Left forelimb (tissue), 1 donor: ENCODE measurements at regions not wholly inside any gene's neighbourhood (a gene's known extent, or its start where the extent isn't known, plus 50 kb on each side); places are given as distances from the start of the nearest gene placed in this dataset.
"Not testable (repeated sequence)": the region's sequence is repeated elsewhere in the genome, so short reads cannot be mapped to it uniquely, and the experiment has no call there.

ENCODE experiments used
- DNase-seq: peaks from one replicate; pipeline ENCODE4 v3.0.0-alpha.2; 2018; ENCODE audit warnings: low spot score

DNA sequence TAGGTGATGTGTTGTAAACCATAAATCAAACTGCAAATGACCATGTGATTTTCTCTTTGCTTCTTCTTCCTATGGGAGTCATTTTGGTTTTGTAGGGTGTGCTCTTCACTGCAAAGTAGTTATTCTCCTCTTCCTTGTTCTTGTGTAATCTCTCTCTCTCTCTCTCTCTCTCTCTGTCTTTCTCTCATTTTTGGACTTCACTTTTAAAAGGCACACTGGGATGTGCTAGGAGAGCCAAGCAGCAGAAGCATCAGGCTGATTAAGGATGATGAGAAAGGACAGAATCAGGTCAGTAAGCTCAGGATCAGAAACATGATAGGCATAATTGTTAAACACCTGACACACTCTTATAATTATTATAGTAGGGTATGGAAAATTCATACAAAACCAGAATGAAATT, 505.3 kb upstream of the ZNF608 start:
- DNase-seq: no peak

DNA sequence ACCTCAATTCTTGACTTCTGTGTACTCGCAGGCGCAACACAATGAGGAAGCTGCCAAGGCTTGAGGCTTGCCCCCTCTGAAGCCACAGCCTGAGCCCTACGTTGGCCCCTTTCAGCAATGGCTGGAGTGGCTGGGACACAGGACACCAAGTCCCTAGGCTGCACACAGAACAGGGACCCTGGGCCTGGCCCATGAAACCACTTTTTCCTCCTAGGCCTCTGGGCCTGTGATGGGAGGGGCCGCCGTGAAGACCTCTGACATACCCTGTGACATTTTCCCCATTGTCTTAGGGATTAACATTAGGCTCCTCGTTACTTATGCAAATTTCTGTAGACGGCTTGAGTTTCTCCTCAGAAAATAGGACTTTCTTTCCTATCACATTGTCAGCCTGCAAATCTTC, 507.2 kb upstream of the ZNF608 start:
- not testable (repeated sequence) for DNase-seq

DNA sequence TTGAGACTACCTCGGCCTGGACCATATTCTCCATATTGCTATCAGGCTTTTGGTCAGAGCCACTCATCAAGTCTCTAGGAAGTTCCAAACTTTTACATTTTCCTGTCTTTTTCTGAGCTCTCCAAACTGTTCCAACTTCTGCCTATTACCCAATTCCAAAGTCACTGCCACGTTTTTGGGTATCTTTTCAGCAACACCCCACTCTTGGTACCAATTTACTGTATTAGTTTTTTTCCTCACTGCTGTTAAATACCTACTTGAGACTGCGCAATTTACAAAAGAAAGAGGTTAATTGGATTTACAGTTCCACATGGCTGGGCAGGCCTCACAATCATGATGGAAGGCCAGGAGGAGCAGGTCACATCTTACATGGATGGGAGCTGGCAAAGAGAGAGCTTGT, 507.8 kb upstream of the ZNF608 start:
- no peak for DNase-seq

DNA sequence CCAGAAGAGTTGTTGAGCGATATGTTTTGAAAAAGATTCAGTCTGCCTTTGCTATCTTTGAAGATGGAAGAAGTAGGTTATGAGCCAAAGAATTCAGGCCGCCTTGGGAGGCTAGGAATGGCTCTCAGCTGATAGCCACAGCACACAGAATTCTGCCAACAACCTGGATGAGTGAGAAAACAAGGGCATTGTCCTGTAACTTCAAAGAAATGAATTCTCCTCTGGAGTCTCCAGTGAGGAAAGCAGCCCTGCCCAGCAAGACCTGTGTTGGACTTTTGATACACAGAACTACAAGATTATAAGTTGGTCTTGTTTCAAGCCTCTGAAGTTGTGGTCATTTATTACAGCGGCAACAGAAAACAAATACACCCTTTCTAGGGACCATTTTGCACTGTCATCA, 509.9 kb upstream of the ZNF608 start:
- no peak for DNase-seq

DNA sequence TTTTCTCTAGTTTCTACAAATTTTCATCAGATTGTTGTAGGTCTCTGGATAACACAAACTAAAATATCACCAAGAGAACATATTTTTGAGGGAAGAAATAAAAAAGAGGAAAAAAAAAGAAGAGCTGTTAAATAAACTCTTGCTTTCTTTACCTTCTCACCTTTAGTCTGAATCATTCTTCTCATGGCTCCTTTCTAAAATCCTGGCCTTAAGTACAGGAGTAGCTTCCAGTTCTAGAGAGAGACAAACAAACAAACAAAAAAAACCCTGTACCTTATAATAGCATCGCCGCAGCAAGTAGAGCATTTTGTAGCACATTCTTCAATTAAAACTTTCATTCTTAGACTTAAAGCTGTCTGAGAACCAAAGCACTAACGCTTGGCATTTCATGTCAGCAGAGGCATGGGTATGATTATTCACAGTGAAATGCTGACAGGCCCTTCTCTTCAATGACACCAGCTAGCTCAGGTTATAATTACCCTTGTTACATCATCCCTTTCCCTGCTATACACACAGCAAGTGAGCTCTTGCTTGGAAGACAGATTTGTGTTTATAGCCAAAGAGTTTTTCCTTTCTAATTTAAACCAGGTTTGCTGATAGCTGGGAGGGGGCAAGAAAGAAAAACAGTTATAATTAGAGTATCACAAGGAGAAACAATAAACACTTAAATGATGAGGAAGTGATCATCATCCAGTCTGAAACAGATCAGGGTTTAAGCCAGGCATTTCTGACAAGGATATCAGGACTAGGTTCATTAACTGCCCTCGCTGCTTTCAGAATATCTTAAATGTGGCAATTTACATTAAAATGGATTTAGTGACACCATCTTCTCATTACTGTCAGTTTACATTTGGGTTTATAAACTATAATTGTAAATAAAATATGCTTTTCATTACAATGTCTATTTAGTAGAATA, 510.9 kb upstream of the ZNF608 start:
- DNase-seq: no peak

DNA sequence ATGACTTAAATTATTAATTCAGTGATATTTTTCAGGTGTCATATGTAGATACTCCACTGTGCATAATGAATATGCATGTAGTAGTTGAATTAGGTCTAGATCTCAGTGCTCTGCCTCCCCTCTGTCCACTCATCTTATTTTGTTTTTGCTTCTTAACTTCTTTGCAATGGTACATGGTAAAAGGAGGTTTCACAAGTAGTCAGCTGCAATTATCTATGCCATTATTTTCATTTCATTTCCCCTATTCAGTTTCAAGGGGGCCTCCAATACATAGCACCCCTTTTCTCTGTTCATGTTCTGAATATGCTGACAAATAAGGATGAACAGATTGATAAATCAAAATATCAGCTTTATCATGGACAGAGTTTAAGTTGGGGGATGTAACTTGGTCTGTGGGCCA, 511.6 kb upstream of the ZNF608 start:
- no peak for DNase-seq

DNA sequence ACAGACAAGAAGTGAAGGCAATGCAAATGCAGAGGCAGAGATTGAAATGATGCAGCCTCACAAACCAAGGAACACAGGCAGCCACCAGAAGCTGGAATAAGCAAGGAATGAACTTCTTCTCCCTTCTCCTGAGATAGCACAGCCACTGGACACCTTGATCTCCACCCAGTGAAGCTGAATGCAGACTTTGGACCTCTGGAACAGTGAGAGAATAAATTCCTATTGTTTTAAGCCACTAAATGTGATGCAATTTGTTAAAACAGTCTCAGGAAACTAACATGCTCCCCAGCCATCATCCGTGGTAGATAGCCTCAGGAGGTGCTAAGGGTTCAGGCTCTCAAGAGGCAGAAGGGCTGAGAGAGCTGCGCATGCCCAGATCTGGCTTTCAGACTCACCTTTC, 512.2 kb upstream of the ZNF608 start:
- no peak for DNase-seq

DNA sequence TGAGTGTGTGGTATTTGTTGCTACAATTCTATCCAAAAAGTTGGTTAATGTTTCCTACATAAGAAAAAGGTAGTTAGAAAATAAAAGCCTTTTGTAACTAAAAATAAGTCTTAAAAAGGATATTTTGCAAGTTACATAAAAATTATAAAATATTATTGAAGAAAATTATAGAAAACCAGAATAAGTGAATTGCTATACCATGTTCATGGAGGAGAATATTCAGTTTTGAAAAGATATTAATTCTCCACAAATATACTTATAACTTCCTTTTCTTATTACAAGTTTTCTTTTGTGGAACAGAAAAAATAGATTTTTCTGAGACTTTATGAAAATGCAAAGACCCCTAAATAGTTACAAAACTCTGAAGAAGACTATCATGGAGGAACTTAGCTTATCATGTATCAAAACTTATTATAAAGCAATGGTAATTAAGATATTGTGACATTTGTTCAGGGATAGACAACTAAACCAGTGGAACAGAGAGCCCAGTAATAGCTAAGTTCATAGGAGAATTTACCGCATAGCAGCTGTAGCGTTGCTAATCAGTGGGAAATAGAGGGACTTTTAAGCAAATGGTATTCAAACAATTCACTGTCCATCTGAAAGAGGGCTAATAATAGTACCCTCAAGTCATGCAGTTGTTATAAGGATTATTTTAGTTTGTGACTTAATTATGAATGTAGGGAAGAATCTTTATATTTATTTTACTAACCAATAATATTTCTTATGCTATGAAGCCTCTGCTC, 515.2 kb upstream of the ZNF608 start:
- no peak for DNase-seq

DNA sequence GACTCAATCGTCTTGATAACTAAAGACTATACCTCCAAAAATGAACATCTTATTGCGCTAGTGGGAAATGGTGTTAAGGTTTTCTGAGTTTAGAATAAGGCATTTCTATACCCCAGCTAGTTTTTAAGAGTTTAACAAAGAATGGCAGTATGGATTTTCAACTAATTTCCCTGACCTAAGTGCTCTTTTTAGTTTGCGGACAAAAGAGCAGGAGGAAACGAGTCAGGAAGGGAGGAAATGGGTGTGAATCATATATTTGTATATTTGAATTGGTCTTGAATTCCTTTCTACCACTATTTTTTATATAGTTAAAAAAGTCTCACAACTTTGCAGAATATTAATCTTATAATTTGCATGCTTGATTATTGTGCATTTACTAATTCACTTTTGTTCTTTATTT, 516.3 kb upstream of the ZNF608 start:
- no peak for DNase-seq

DNA sequence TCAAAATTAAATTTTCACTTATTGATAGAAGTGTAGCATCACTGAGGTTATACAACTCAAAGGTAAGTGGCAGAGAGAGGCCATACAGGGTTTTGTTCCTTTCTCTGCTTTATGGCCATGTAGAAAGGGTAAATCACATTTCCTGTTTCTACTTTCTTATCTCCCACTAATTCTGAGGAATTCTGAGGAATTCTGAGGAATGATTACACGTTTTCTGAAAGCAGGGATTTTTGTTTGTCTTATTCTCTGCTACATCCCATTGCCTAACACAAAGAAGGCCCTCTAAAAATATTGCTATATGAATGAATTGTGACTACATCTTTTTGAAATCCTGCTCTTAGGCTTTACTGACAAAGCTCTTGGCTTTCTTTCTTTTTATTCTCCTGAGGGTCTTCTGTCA, 516.9 kb upstream of the ZNF608 start:
- DNase-seq: no peak

DNA sequence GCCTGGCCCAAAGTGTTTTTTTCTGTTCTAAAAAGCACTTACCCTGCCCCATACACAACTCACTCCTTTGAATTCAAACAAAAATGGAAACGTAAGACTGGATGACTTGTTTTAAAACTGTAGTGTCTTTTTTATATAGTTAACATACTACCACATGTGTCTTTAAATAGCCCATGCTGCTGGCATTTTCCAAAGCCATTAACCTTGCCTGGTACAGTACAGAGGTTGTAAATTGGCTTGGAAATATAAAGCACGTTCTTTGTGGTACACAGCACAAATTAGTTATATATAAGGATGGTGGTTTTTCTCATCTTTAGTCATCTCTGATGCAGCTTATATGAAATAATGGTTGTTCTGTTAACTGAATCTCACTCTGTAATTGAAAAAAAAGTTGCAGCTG, 519.7 kb upstream of the ZNF608 start:
- no peak for DNase-seq

DNA sequence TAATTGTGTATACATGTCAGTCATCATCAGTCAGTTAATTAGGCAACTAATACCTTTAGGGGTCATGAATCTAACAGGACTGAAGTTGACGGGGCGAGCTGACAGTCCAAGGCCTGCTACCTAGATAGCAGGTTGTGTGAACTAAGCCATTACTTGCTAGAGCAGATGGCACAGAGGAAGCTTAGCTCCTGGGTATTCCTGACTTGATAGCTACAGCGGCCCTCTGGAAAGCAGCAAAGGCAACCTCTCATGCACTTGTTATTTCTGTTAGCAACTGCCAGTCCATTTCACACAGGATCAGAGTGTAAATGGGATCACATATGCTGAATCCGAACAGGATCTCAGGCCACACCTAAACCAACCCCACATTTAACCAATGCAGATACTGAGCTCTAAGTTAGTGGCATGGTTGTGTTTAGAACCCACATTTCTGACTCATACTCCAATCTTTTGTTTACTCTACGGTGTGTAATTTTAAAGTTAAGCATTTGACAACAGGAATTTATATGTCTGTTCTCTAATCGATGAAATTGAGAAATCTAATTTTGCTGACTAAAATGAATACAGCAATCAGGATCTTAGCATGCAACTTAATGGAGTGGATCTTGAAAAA, 521.3 kb upstream of the ZNF608 start:
- no peak for DNase-seq

DNA sequence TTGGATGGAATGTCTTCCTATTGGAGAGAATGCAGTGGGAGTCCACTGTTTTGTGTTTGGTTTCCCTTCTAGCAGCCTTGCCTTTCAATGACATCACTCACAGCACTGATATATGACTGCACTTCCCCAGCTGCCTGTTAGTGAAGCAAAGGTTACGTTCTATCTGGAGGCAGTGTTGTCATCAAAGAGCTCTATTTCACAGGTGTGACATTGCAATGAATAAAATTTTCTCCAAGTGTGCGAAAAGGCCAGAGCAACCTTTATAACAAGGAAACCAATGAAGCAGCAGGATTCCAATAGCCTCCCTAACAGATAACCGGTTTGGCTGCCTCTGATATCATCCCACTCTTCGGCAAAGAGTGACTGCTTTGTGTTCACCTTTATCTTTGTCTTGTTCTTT, 523.5 kb upstream of the ZNF608 start:
- no peak for DNase-seq

DNA sequence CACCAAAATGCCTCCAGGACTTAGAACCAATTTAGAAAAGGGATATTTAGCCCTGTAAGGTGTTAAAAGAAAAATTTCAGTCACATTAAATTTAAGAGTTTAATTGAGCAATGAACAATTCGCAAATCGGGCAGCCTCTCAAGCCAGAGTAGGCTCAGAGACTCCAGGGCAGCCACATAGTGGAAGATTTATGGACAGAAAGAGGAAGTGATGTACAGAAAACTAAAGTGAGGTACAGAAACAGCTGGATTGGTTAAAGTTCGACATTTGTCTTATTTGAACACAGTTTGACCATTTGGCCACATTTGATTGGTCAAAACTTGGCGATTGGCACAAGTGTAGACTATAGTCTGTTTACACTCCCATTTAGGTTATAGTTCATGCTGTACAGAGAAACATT, 525.9 kb upstream of the ZNF608 start:
- no peak for DNase-seq

DNA sequence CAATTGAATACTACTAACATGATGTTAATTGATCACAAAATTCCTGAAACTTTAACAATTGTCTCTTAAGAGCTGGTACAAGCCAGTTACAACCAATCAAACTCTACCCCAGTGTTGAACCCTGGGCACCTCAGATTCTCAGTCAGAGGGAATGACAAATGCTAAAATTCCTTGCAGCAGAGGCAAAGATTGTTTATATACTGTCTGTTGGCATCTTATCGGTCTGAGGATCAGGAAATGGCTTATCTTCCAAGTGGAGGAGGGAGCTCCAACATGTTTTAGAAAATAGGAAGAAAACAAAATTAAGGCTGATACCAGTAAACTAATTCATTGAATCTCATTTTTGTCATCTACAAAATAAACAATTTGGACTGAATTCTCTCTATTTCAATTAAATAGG, 527.8 kb upstream of the ZNF608 start:
- DNase-seq: no peak

DNA sequence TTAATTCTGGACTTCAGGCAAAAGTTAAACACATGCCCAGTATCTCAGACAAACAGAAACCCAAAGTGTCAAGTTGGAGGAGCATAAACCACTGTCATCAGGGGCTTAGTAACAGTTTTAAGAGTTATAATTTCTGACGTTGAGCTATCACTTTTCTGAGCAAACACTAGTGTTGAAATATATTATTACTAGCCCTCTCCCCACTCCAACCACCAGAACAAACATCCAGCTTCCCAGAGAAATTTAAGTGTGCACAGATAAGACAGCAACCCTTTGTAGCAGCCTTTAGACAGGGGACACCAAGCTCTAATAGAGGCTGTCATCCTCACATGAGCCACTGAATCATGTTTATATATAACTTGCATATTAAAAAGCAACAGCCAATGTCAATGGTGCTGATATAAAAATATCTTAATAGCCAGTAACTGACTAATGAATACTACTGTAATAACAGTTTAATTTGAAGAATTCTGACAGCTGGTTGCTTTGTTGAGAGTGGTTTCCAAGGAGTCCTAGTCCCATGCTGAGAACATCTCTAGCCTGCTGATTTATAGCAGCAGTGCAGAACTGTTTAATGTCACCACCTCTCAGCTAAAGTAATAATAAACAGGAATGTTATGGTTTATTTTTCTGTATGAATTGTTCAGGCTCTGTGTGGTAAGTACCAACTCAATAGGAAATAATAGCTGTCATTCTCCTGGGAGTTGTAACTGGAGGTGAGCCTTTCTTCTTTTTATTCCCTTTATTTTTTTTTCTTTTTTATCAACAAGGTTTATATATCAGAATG, 528.7 kb upstream of the ZNF608 start:
- no peak for DNase-seq

DNA sequence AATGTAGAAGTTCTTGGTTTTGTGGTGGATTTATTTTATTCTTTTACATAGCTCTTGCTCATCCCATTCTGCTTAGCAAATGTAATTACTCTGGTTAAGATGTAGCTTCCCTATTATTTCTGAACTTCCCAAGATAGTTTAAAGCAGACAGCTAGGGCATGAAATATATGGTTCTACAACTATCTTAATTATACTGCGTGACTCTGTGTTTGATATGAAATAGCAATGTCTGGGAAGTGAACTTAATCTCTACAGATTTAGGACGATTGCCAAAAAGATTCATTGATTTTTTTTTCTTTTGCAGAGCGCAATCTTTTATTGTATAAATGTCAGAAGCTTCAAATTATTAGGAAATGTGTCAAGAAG, 529.3 kb upstream of the ZNF608 start:
- DNase-seq: no peak

DNA sequence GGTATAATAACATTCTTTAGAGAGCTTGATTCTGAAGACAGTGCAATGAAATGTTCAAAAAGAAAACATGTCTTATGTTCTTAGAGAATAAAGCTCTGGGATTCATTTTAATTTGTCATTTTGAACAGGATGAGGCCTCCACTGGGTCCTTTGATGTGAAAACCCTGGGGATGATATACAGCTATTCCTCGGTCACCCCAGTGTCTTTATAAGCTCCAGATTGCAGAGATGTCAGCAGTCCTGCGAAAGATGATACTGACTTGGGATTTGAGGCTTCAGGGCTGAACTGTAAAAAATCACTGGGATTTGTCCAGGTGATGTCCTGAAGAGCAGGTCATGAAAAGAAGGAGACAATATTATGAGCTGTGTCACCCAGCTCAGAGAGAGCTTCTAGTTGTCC, 529.7 kb upstream of the ZNF608 start:
- no peak for DNase-seq

DNA sequence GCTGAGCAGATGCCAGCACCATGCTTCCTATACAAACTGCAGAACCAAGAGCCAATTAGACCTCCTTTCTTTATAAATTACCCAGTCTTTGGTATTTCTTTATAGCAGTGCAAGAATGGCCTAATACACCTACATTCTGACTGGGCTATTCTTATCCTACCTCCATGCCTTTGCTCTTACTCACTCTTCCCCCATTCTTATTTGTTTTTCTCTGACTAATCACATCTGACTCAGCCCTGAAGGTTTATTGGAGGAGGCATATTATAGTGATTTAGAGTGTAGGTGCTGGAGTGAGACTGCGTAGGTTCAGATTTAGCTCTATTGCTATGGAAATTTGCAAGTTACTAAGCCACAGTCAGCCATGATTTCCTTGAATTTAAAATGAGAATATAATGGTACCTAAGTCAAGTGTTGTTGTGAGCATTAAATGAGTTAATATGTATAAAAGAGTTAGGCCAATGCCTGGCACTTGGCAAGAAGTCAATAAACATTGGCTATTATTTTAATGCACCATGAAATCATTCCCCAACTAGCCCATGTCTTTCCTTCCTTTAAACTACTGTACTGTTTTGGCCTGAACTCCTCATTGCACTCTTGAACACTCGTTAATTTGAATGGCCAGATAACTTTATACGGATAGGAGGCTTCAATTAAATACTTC, 531.2 kb upstream of the ZNF608 start:
- DNase-seq: no peak

DNA sequence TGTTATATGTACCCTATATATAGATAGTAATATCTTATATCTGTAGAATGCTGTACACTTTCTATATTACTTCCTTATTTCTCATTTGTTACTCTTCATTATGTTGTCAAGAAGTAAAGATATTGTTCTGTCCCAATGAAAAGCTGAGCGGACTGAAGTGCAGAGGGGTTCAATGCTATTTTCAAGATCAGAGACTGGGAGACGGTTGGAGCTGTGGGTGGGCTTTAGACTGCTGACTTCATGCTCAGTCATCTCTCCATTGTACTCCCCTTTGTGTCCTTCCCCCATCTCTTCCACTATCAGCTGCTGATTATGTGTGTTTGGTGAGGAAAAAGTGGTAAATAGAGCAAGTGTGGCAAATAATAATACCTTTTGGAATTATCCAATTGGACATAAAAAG, 532.3 kb upstream of the ZNF608 start:
- no peak for DNase-seq

DNA sequence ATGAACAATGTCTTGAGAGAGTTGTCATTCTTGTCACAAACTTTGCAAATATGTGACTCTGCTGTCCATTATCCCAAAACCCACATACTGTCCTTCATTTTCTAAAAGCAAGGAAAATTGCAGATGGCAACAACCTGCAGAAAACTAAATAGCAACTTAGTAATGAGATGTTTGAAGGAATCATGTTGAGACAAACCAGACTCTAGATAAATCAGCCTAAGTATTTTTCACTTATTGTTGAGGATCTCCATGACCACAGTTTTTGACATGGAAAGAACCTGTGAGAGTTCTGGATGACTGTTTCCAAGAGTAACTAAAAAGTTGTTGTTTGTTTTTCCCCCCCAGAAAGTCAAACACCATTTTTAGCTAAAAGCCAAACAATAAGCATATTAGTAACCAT, 535.2 kb upstream of the ZNF608 start:
- DNase-seq: no peak

DNA sequence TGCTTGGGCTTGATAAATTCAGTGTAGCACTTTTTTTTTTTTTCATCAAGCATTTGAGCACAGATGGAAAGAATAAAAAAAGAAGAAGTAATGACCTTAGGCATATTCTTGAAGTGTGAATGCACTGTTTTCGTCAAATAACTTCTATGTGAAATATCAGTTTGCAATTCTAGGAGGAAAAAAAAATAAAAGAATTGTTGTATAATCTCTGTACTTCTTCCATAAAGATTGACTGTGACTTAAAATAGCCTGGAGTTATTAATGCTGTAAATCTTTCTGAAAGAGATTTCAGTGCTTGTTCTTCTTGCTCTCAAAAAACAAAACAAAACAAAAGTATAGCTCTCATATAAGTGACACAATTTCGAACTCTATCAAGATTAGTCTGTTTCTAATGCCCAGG, 536.9 kb upstream of the ZNF608 start:
- DNase-seq: no peak
